IMR-90 (cell line): ENCODE measurements at regions not wholly inside any gene's neighbourhood (a gene's known extent, or its start where the extent isn't known, plus 50 kb on each side); places are given as distances from the start of the nearest gene placed in this dataset.

Experiments
- ATAC-seq: fragments of 200-7000 bp; cut with Tn5 transposase; 2 replicates; pipeline ENCODE4 v1.9.1; 2020; ENCODE audit warnings: low read depth, mild to moderate bottlenecking, moderate library complexity
- BruUV-seq: library from RNA; stranded (reverse); fragments of 400-500 nt; replicated peaks from 2 replicates; lab custom pipeline; 2021; lab: Mats Ljungman, UMichigan
- CTCF ChIA-PET: fragments of 300-600 bp; formaldehyde crosslinking; extraction: SDS; loops from one replicate; lab custom pipeline; 2021; ENCODE audit warnings: antibody characterized with exemption; lab: Yijun Ruan, JAX
- POLR2A ChIA-PET: fragments of 300-600 bp; sonication (Branson Sonifier 250); formaldehyde crosslinking; loops from one replicate; lab custom pipeline; 2022; ENCODE audit warnings: antibody characterized with exemption; ENCODE audit not compliant: unreplicated experiment; lab: Charles Lee
- DNase-seq: peaks from one replicate; pipeline ENCODE4 v3.0.0; 2013
- H2AFZ ChIP-seq: replicated peaks from 2 replicates; pipeline ENCODE3; 2013; ENCODE audit warnings: low read length, mild to moderate bottlenecking; ENCODE audit not compliant: poor library complexity
- H2AK5ac ChIP-seq: 2 replicates; pipeline ENCODE4 v1.6.1; 2013; ENCODE audit warnings: low read depth, low read length, inconsistent platforms
- H2AK9ac ChIP-seq: replicated peaks from 2 replicates; pipeline ENCODE3; 2013; ENCODE audit warnings: mild to moderate bottlenecking, low read depth, low read length, moderate library complexity; ENCODE audit not compliant: poor library complexity
- H2BK120ac ChIP-seq: 2 replicates; pipeline ENCODE4 v1.6.1; 2013; ENCODE audit warnings: low read depth, low read length, inconsistent platforms
- H2BK15ac ChIP-seq: 3 replicates; pipeline ENCODE4 v1.6.1; 2013; ENCODE audit warnings: low read depth, low read length, inconsistent platforms
- H2BK20ac ChIP-seq: 2 replicates; pipeline ENCODE4 v1.6.1; 2013; ENCODE audit warnings: low read depth, mild to moderate bottlenecking, inconsistent platforms, low read length, moderate library complexity
- H2BK5ac ChIP-seq: 2 replicates; pipeline ENCODE4 v1.6.1; 2013; ENCODE audit warnings: mild to moderate bottlenecking, low read depth, low read length, inconsistent platforms; ENCODE audit not compliant: poor library complexity, severe bottlenecking
- H3K14ac ChIP-seq: replicated peaks from 2 replicates; pipeline ENCODE4 v1.6.1; 2013; ENCODE audit warnings: low read depth, low read length, inconsistent platforms
- H3K18ac ChIP-seq: 2 replicates; pipeline ENCODE4 v1.6.1; 2013; ENCODE audit warnings: low read depth, low read length, control low read depth
- H3K23ac ChIP-seq: 2 replicates; pipeline ENCODE4 v1.6.1; 2013; ENCODE audit warnings: low read depth, low read length, inconsistent platforms
- H3K27ac ChIP-seq: 2 replicates; pipeline ENCODE4 v1.5.1; 2013; ENCODE audit warnings: mild to moderate bottlenecking, control low read depth, low read length; ENCODE audit not compliant: insufficient read depth
- H3K27me3 ChIP-seq: 2 replicates; pipeline ENCODE4 v1.6.1; 2013; ENCODE audit warnings: low read length; ENCODE audit not compliant: control insufficient read depth, insufficient read depth
- H3K36me3 ChIP-seq: 2 replicates; pipeline ENCODE4 v1.6.1; 2013; ENCODE audit warnings: low read length, mixed read lengths; ENCODE audit not compliant: control insufficient read depth, insufficient read depth
- H3K4ac ChIP-seq: 2 replicates; pipeline ENCODE4 v1.6.1; 2013; ENCODE audit warnings: low read depth, low read length, inconsistent platforms
- H3K4me1 ChIP-seq: 2 replicates; pipeline ENCODE4 v1.6.1; 2013; ENCODE audit warnings: low read length, mixed read lengths; ENCODE audit not compliant: control insufficient read depth, insufficient read depth
- H3K4me2 ChIP-seq: 2 replicates; pipeline ENCODE4 v1.6.1; 2013; ENCODE audit warnings: low read depth, mild to moderate bottlenecking, control low read depth, low read length, moderate library complexity
- H3K4me3 ChIP-seq: 2 replicates; pipeline ENCODE4 v1.5.1; 2013; ENCODE audit warnings: low read depth, mild to moderate bottlenecking, control low read depth, low read length, moderate library complexity; ENCODE audit not compliant: insufficient read depth
- H3K56ac ChIP-seq: 2 replicates; pipeline ENCODE4 v1.6.1; 2013; ENCODE audit warnings: low read length, inconsistent platforms; ENCODE audit not compliant: insufficient read depth; ENCODE audit errors: extremely low read depth
- H3K79me1 ChIP-seq, 2 experiments: 2 replicates each; pipeline ENCODE4 v1.6.1; 2013; ENCODE audit warnings: low read length in 2 of 2, inconsistent platforms in 1 of 2, low read depth in 1 of 2
- H3K9ac ChIP-seq: 2 replicates; pipeline ENCODE4 v1.6.1; 2013; ENCODE audit warnings: low read depth, low read length, control low read depth
- H3K9me1 ChIP-seq: 2 replicates; pipeline ENCODE4 v1.6.1; 2013; ENCODE audit warnings: low read length, inconsistent platforms; ENCODE audit not compliant: insufficient read depth
- H3K9me3 ChIP-seq: 2 replicates; pipeline ENCODE4 v1.6.1; 2013; ENCODE audit warnings: low read length; ENCODE audit not compliant: control insufficient read depth, insufficient read depth
- H4K20me1 ChIP-seq: 2 replicates; pipeline ENCODE4 v1.6.1; 2013; ENCODE audit warnings: low read length, inconsistent platforms; ENCODE audit not compliant: insufficient read depth
- H4K5ac ChIP-seq: 2 replicates; pipeline ENCODE4 v1.6.1; 2013; ENCODE audit warnings: mild to moderate bottlenecking, low read depth, low read length, control low read depth
- H4K8ac ChIP-seq, 2 experiments: 2 replicates each; pipeline ENCODE4 v1.6.1; 2013; ENCODE audit warnings: low read depth in 2 of 2, low read length in 2 of 2, control low read depth in 1 of 2, inconsistent platforms in 1 of 2
- H4K91ac ChIP-seq: 2 replicates; pipeline ENCODE4 v1.6.1; 2013; ENCODE audit warnings: low read depth, low read length, inconsistent platforms; ENCODE audit not compliant: insufficient read depth
- BHLHE40 ChIP-seq: fragments of 150-350 bp; IDR thresholded peaks from 2 replicates; pipeline ENCODE4 v1.6.1; 2016; ENCODE audit warnings: mild to moderate bottlenecking, low read depth, low read length
- CEBPB ChIP-seq: IDR thresholded peaks from 2 replicates; pipeline ENCODE4 v1.6.1; 2012; ENCODE audit warnings: low read depth, low read length, improper control_type of control experiment
- CHD1 ChIP-seq: IDR thresholded peaks from 2 replicates; pipeline ENCODE4 v1.6.1; 2012; ENCODE audit warnings: low read depth, low read length, improper control_type of control experiment
- CTCF ChIP-seq: conservative IDR thresholded peaks from 2 replicates; pipeline ENCODE4 v1.5.1; 2012; ENCODE audit warnings: mild to moderate bottlenecking, low read depth, low read length, improper control_type of control experiment
- FOS ChIP-seq: fragments of 150-350 bp; IDR thresholded peaks from 2 replicates; pipeline ENCODE4 v1.6.1; 2016; ENCODE audit warnings: low read depth, low read length
- MAFK ChIP-seq: IDR thresholded peaks from 2 replicates; pipeline ENCODE4 v1.6.1; 2012; ENCODE audit warnings: low read depth, low read length, improper control_type of control experiment
- MAZ ChIP-seq: IDR thresholded peaks from 2 replicates; pipeline ENCODE4 v1.6.1; 2012; ENCODE audit warnings: low read depth, mild to moderate bottlenecking, low read length, improper control_type of control experiment, moderate library complexity, borderline replicate concordance
- MXI1 ChIP-seq: IDR thresholded peaks from 2 replicates; pipeline ENCODE4 v1.6.1; 2012; ENCODE audit warnings: low read depth, mild to moderate bottlenecking, low read length, moderate library complexity, borderline replicate concordance
- NFE2L2 ChIP-seq: fragments of 150-350 bp; IDR thresholded peaks from 2 replicates; pipeline ENCODE4 v1.6.1; 2016; ENCODE audit warnings: low read depth, mild to moderate bottlenecking, low read length
- POLR2A ChIP-seq: IDR thresholded peaks from 2 replicates; pipeline ENCODE4 v1.6.1; 2012; ENCODE audit warnings: mild to moderate bottlenecking, low read depth, low read length
- RAD21 ChIP-seq: IDR thresholded peaks from 2 replicates; pipeline ENCODE4 v1.6.1; 2012; ENCODE audit warnings: low read length, improper control_type of control experiment
- RCOR1 ChIP-seq: IDR thresholded peaks from 2 replicates; pipeline ENCODE4 v1.6.1; 2012; ENCODE audit warnings: mild to moderate bottlenecking, low read length, improper control_type of control experiment; ENCODE audit not compliant: insufficient replicate concordance
- RFX5 ChIP-seq: IDR thresholded peaks from 2 replicates; pipeline ENCODE4 v1.8.0; 2012; ENCODE audit warnings: low read depth, mild to moderate bottlenecking, low read length, moderate library complexity
- SMC3 ChIP-seq: fragments of 150-350 bp; IDR thresholded peaks from 2 replicates; pipeline ENCODE4 v1.6.1; 2016; ENCODE audit warnings: low read depth, mild to moderate bottlenecking, antibody characterized with exemption, low read length, moderate library complexity
- WGBS, 2 experiments: methylation state at CpG; one replicate each; pipeline versions ENCODE4 v1.1.5 to v1.1.7; 2013; ENCODE audit warnings: missing lambda C conversion rate in 2 of 2; ENCODE audit not compliant: insufficient read length in 1 of 2; ENCODE audit errors: extremely low coverage in 2 of 2; 5-methylcytosine and 5-hydroxymethylcytosine counted together
- dilution Hi-C: fragments of 300-500 bp; cut with HindIII; formaldehyde crosslinking; loops from one replicate; pipeline ENCODE4 v1.14.3; 2018; ENCODE audit warnings: low sequenced_read_pairs; ENCODE audit not compliant: unreplicated experiment
- in situ Hi-C: fragments of 300-500 bp; cut with MboI; formaldehyde crosslinking; loops from 3 replicates; pipeline ENCODE4 v1.14.3; 2019; ENCODE audit warnings: low sequenced_read_pairs, inconsistent platforms, mixed read lengths
- intact Hi-C: fragments of 100-400 bp; cut with micrococcal nuclease; formaldehyde crosslinking; loops from 2 replicates; pipeline ENCODE4 v1.10.0; 2022
- TF ChIP-seq, protein P1 (sequence below): fragments of 150-350 bp; IDR thresholded peaks from 2 replicates; pipeline ENCODE4 v1.6.1; 2016; ENCODE audit warnings: low read depth, mild to moderate bottlenecking, low read length, moderate library complexity, borderline replicate concordance
- TF ChIP-seq, protein P2 (sequence below): fragments of 150-350 bp; IDR thresholded peaks from 2 replicates; pipeline ENCODE4 v1.6.1; 2017; ENCODE audit warnings: mild to moderate bottlenecking, antibody characterized with exemption, low read length, low read depth

GRCh38 chr11:116420770-116421528 is 351.8 kb downstream of the BUD13 start:
- H4K5ac ChIP-seq, result no peak overlapping the region
- no peak overlapping the region for H3K4me3 ChIP-seq
- no peak overlapping the region for H2BK120ac ChIP-seq
- H3K4me1 ChIP-seq, result no peaks in the 10 kb centered on the region
- H4K20me1 ChIP-seq, result no peaks in the 10 kb centered on the region
- no peaks in the 10 kb centered on the region for H3K36me3 ChIP-seq
- no peak overlapping the region for H3K4me2 ChIP-seq
- H2BK20ac ChIP-seq, result no peak overlapping the region
- CTCF ChIA-PET, result no interaction called here
- H2BK5ac ChIP-seq, result no peak overlapping the region
- H3K23ac ChIP-seq, result no peak overlapping the region
- in situ Hi-C loops (no loop called here), dilution Hi-C loops (no loop called here), intact Hi-C loops (no loop called here)
- no peak overlapping the region for H3K18ac ChIP-seq
- H2AK9ac ChIP-seq, result no peak overlapping the region
- no peak overlapping the region for H3K4ac ChIP-seq
- WGBS, 2 experiments, result 50% methylated on average over 2 of the region's 9 CpGs; no CpG with 5 or more reads in 1 of the 2 experiments
- no peaks in the 10 kb centered on the region for H3K9me1 ChIP-seq
- no peak for DNase-seq
- POLR2A ChIA-PET, result no interaction called here
- H3K27me3 ChIP-seq, result no peaks in the 10 kb centered on the region
- no TSS peak for BruUV-seq
- TF ChIP-seq, protein P1, sequence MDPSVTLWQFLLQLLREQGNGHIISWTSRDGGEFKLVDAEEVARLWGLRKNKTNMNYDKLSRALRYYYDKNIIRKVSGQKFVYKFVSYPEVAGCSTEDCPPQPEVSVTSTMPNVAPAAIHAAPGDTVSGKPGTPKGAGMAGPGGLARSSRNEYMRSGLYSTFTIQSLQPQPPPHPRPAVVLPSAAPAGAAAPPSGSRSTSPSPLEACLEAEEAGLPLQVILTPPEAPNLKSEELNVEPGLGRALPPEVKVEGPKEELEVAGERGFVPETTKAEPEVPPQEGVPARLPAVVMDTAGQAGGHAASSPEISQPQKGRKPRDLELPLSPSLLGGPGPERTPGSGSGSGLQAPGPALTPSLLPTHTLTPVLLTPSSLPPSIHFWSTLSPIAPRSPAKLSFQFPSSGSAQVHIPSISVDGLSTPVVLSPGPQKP, result no peak
- TF ChIP-seq RAD21, result no peak
- no peak for TF ChIP-seq NFE2L2
- TF ChIP-seq, protein P2, sequence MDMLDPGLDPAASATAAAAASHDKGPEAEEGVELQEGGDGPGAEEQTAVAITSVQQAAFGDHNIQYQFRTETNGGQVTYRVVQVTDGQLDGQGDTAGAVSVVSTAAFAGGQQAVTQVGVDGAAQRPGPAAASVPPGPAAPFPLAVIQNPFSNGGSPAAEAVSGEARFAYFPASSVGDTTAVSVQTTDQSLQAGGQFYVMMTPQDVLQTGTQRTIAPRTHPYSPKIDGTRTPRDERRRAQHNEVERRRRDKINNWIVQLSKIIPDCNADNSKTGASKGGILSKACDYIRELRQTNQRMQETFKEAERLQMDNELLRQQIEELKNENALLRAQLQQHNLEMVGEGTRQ, result no peak
- no peak for TF ChIP-seq RCOR1
- no peak for TF ChIP-seq CHD1
- no peak for TF ChIP-seq MAFK
- no peak for TF ChIP-seq MXI1
- no peak for TF ChIP-seq BHLHE40
- no peak for TF ChIP-seq POLR2A
- no peak for TF ChIP-seq FOS
- TF ChIP-seq SMC3, result no peak
- no peak for TF ChIP-seq CTCF
- no peak for TF ChIP-seq CEBPB
- no peak for TF ChIP-seq MAZ
- TF ChIP-seq RFX5, result no peak
- H3K56ac ChIP-seq, result no peak overlapping the region
- no peak overlapping the region for H3K27ac ChIP-seq
- H3K9ac ChIP-seq, result no peak overlapping the region
- no peak overlapping the region for H4K91ac ChIP-seq
- no peak overlapping the region for H3K14ac ChIP-seq
- no peak overlapping the region for H2BK15ac ChIP-seq
- no peaks in the 10 kb centered on the region for H3K9me3 ChIP-seq
- H2AFZ ChIP-seq, result no peak overlapping the region
- no peak overlapping the region for H4K8ac ChIP-seq
- H3K79me1 ChIP-seq, result no peaks in the 10 kb centered on the region
- no peak overlapping the region for H2AK5ac ChIP-seq
- ATAC-seq, result no peak
